ENCODE measurements at regions not wholly inside any gene's neighbourhood (a gene's known extent, or its start where the extent isn't known, plus 50 kb on each side); places are given as distances from the start of the nearest gene placed in this dataset.

- TF ChIP-seq, protein P1, sequence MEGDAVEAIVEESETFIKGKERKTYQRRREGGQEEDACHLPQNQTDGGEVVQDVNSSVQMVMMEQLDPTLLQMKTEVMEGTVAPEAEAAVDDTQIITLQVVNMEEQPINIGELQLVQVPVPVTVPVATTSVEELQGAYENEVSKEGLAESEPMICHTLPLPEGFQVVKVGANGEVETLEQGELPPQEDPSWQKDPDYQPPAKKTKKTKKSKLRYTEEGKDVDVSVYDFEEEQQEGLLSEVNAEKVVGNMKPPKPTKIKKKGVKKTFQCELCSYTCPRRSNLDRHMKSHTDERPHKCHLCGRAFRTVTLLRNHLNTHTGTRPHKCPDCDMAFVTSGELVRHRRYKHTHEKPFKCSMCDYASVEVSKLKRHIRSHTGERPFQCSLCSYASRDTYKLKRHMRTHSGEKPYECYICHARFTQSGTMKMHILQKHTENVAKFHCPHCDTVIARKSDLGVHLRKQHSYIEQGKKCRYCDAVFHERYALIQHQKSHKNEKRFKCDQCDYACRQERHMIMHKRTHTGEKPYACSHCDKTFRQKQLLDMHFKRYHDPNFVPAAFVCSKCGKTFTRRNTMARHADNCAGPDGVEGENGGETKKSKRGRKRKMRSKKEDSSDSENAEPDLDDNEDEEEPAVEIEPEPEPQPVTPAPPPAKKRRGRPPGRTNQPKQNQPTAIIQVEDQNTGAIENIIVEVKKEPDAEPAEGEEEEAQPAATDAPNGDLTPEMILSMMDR (IDR thresholded peaks at IDR 0.05) = no peak
- TF ChIP-seq POLR2AphosphoS5 (IDR thresholded peaks at IDR 0.05) = no peak
Observed at GRCh38 chr15:25939122-25939521, 76.0 kb upstream of the ATP10A start.

All from prostate gland (tissue), 2 donors.